ENCODE measurements at regions not wholly inside any gene's neighbourhood (a gene's known extent, or its start where the extent isn't known, plus 50 kb on each side); places are given as distances from the start of the nearest gene placed in this dataset.

DNA sequence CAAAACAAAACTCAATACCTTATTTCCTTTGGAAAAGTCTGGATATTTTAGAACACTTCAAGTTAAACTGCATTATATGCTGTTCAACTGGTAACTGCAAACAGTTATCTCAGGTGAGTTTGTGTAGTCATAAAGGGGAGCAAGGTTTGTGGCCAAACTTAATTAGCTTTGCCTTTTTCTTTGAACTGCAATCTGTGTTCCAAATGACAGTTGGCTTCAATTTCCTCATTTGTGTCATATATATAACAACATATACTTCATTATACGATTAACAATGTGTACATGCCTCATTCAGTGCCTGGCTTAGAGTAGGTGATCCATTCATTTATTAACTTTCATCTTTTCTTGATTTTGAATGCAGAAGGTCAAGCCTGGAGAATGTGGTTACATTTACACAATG is 55.8 kb downstream of the KCNE4 start:
- POLR2A ChIA-PET = no interaction called here

DNA sequence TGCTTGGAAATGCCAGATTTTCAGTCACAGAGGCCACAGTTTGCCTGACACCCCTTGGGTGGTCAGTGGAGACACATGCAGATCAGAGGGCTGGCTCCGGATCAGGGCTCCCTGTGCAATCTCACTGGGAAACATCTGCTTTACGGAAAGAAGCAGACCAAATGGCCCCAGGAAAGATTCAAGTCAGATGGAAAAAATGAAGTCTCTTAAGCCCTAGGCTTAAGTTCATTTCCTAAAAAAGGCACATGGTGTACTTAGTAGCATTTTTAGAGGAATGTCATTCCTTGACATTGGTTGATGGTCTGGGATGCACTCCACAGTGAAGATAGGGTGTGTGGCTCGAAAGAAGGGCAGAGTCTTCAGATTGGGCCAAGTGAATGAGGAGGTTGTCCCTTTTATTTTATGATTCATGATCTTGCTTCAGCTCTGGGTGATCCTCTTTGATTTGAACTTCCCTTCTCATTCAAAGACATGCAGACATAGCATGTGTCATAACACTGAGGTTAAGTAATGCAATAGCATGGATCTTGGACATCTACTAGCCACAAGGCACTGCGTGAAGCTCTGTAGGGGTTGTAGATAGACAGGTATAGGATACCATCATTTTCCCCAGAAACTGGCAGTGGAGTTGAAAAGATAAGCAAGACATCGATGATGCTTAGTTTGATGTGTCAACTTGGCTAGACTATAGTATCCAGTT is 56.5 kb downstream of the KCNE4 start:
- POLR2A ChIA-PET = no interaction called here
- CTCF ChIA-PET = no interaction called here

More for the DNA sequence above, 55.8 kb downstream of the KCNE4 start:
- CTCF ChIA-PET = no interaction called here

DNA sequence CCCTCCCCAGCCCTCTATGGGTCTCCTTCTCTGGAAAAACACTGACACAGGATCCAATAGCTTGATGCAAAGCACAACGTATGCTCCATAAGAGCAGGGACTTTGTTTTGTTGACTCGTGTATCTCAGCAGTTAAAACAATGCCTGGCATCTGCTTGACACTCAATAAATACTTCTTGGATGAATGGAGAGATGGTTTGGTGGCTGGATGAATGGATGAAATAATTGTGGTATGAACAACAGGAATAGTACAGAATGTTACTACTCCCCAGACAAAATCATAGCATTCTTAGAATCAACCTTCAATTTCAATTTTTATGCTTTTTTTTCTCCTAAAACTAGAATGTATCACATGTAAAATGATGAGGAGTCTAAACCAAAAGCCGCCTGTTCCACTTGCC is 57.4 kb downstream of the KCNE4 start:
- POLR2A ChIA-PET = no interaction called here

GRCh38 chr2:223113161-223113560 is 61.2 kb downstream of the KCNE4 start:
- POLR2A ChIA-PET = no interaction called here
- CTCF ChIA-PET = no interaction called here

More for the DNA sequence above, 57.4 kb downstream of the KCNE4 start:
- CTCF ChIA-PET = no interaction called here

- CTCF ChIA-PET = no interaction called here
- POLR2A ChIA-PET = no interaction called here
Observed at GRCh38 chr2:223114170-223114569, 62.2 kb downstream of the KCNE4 start.

- CTCF ChIA-PET = no interaction called here
Observed at GRCh38 chr2:223114917-223115316, 62.9 kb downstream of the KCNE4 start.

DNA sequence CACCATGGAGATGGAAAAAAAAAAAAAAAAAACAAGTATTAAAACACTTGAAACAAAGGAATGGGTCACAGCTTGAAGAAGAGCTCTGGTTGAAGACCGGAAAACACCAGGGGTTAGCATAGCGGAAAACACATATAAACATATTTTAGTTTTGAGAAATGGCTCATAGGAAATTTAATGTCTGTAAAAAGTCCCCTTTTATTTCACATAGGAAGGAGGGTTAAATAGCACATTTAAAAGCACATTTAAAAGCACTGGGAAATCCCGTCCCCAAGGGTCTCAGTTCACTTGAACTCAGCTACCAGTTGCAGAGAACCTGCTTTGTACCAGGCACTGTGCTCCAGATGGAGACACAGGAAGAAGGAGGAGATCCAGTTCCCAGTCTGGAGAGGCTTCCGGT is 65.5 kb downstream of the KCNE4 start:
- ChIA-PET POLR2A (no interaction called here), CTCF (no interaction called here)

More at GRCh38 chr2:223114917-223115316, 62.9 kb downstream of the KCNE4 start:
- POLR2A ChIA-PET = no interaction called here

- POLR2A ChIA-PET = no interaction called here
- CTCF ChIA-PET = no interaction called here
Observed at GRCh38 chr2:223121283-223121682, 69.3 kb downstream of the KCNE4 start.

GRCh38 chr2:223122781-223123180 is 70.8 kb downstream of the KCNE4 start:
- CTCF ChIA-PET = no interaction called here
- POLR2A ChIA-PET = no interaction called here

GRCh38 chr2:223123855-223124610 is 72.0 kb downstream of the KCNE4 start:
- POLR2A ChIA-PET = no interaction called here
- CTCF ChIA-PET = no interaction called here

GRCh38 chr2:223141606-223142005 is 89.6 kb downstream of the KCNE4 start:
- CTCF ChIA-PET = no interaction called here
- POLR2A ChIA-PET = no interaction called here

DNA sequence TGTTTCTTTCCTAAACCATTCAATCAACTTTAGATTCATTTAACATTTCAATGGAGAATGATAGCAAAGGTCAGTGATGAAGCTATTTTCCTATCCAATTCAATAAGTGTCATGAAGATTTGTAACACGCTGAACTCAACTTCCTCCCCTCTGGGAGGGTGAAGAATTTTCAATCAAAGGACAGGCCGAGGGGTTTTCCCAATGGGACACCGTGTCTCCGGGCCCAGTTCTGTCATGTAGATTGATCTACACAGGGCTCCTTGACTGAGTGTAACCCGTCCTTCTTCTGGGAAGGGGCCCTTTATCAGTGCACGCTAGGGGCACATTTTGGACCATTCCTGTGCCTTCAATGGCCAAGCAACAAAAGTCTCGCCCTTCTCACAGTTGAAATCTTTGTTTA is 90.1 kb downstream of the KCNE4 start:
- ChIA-PET CTCF (no interaction called here), POLR2A (no interaction called here)

DNA sequence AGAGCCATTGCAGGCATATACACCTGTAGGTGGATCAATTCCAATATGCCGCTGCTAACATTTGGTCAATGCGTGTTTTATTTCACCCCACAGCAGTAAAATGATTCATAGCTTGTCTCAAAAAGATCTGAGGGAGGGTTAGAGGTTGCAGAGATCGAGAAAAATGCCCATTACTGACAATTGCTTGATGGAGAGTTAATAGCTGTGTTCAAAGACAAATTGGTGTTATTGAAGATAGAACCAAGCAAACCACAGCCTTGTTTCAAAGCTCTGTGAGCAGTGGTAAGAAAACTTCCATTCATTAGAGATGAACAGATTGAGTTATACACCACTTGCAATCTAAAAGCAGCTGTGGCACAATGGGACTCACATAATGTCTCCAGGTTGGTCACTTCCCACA is 95.4 kb downstream of the KCNE4 start:
- CTCF ChIA-PET = no interaction called here

GRCh38 chr2:223148516-223148915 is 96.5 kb downstream of the KCNE4 start:
- ChIA-PET CTCF (no interaction called here), POLR2A (no interaction called here)

More for the DNA sequence above, 95.4 kb downstream of the KCNE4 start:
- POLR2A ChIA-PET = no interaction called here

DNA sequence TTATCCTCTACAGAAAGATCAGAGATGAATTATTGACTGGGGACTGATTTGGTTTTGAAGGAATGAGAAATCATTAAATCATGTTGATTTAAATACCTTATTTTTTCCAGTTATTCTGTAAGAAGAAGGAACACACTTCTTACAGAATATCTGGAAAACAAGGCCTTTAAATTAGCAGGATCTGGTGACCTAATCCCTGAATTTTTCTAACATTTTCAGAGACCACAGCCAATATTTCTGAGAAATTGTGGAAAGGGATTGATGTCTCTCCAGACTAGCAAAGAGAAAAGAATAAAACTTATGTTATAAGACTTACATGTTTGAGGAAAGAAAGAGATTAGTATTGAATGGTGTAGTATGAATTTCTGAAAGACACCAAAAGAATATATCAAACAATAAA is 104.0 kb downstream of the KCNE4 start:
- CTCF ChIA-PET = no interaction called here
- POLR2A ChIA-PET = no interaction called here

DNA sequence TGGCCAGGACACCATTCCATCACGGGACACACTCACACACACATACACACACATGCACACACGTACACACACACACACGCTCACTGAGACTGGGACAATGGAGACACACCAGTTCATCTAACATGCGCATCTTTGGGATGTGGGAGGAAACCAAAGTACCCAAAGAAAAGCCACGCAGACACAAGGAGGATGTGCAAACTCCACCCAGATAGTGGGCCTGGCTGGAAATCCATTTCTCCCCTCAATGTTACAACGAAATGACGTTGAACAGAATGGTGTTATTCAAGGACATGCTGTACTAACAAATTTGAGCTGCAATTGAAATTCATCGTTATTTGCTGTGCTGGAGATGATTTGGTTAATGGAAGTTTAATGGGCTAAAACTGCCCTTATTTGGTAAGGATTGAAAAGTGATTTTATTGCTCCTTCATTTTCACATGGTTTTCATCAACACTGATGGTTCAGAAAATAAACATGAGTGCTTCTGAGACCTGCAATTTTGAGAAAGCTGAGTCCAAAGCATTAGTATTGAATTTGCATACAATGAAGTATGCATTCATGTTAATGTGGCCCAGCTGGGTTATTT is 110.0 kb downstream of the KCNE4 start:
- POLR2A ChIA-PET = no interaction called here
- CTCF ChIA-PET = no interaction called here

- ChIA-PET POLR2A (no interaction called here), CTCF (no interaction called here)
Observed at GRCh38 chr2:223165423-223166214, 113.6 kb downstream of the KCNE4 start.

GRCh38 chr2:223166215-223166493 is 114.2 kb downstream of the KCNE4 start:
- POLR2A ChIA-PET = no interaction called here
- CTCF ChIA-PET = no interaction called here

DNA sequence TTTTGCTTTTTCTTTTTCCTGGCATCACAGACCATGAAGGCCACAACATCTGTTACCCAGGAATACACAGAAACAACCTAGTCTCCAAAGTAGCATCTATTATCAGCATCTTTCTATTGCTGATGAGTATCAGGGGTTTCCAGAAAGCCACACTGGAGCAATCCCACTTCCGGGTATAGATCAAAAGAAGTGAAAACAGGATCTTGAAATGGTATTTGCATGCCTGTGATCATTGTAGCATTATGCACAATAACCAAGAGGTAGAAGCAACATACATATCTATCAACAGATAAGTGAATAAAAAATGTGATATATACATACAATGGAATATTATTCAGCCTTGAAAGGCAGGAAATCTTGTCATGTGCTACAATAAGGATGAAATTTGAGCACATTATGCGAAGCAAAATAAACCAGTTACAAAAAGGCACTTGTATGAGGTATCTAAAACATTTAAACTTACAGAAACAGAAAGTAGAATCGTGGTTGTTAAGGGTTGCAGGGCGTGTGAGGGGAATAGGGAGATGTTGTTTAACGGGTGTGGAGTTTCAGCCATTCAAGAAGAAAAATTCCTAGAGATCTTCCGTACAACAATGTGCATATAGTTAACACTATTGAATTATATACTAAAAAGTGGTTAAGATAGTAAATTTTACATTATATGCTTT is 115.1 kb downstream of the KCNE4 start:
- ChIA-PET POLR2A (no interaction called here), CTCF (no interaction called here)

DNA sequence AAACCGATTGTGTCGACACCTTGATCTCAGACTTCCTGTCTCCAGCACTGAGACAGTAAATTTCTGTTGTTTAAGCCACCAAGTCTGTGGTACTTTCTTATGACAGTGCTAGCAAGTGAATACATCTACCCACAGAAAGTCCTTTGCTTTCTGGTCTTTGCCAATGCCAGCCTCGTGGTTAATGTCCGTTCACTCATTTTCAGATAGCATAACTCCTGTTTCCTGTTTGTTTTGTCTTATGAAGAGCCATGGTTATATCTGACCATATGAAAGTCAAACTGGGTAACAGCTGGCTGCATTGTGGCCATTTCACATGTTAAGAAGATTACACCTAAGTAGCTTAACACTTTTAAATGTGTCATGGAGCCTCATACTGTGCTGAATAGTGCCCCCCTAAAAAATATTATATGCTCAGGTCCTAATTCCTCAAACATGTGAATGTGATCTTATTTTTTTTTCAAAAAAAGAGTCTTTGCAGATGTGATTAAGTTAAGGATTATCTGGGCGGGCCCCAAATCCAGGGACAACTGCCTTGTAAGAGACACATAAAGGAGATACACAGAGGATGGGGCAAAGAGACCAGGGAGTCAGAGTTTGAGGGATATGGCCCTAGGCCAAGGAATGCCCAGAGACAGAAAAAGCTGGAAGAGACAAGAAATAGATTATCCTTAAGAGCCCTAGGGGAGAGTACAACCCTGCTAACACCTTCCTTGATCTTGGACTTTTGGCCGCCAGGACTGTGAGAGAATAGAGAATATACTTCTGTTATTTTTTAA is 118.0 kb downstream of the KCNE4 start:
- ChIA-PET POLR2A (no interaction called here), CTCF (no interaction called here)

Data from activated CD8-positive, alpha-beta memory T cell treated with anti-CD3 and anti-CD28 coated beads for 36 hours (primary cell).